ENCODE measurements at regions not wholly inside any gene's neighbourhood (a gene's known extent, or its start where the extent isn't known, plus 50 kb on each side); places are given as distances from the start of the nearest gene placed in this dataset.

DNA sequence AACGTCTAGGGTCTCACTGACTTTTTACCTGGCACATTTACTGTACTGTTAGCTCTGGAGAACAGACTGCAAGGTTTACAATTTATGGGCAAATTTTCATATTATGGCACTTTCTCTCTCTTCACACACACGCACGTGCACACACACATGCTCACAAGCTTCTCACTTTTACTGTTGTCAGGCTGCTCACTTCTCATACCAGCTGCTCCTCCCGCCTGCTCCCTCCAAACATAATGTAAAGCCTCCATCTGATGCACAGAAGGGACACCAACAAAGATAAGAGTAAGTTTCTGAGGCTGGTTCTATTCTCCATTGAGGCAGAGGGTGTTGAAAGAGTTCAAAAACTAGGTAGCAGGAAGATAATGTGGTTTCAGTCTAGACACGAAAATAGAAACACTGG is 128.9 kb upstream of the DCLK2 start:
- H3K9me3 Mint-ChIP-seq: no peaks in the 10 kb centered on the region

DNA sequence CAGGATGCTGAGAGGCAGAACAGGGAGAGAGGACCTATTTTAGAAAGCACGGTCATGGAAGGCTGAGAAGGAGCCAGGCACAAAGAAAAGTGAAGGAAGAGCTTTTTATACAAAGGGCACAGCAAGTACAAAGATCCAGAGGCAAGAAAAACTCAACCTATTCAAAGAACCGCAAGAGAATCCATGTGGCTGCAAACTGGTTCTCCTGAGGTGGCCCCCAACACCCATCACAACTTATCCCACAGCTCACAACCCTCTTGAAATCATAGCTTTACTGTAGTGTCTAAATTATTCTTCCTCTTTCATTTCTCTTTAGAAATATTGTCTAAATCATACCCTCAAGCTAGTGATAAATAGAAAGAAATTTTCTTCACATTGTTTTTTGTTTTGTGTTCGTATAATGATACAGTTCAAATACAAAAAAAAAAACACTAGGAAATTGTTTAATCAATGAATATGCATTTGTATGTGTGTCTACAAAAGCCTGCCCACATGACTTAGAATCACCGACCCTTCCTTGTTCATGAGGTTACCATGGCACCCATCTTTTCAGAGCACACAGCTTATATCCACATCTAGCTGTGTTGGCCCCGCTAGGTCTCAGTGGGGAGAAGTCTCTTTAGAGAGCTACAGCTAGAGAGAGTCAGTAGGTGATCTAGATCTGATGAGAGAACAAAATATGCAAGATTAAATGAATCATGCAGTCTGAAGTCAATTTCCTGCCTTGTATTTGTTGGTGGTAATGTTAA is 126.9 kb upstream of the DCLK2 start:
- no peaks in the 10 kb centered on the region for H3K36me3 Mint-ChIP-seq
- TF ChIP-seq, protein P1, sequence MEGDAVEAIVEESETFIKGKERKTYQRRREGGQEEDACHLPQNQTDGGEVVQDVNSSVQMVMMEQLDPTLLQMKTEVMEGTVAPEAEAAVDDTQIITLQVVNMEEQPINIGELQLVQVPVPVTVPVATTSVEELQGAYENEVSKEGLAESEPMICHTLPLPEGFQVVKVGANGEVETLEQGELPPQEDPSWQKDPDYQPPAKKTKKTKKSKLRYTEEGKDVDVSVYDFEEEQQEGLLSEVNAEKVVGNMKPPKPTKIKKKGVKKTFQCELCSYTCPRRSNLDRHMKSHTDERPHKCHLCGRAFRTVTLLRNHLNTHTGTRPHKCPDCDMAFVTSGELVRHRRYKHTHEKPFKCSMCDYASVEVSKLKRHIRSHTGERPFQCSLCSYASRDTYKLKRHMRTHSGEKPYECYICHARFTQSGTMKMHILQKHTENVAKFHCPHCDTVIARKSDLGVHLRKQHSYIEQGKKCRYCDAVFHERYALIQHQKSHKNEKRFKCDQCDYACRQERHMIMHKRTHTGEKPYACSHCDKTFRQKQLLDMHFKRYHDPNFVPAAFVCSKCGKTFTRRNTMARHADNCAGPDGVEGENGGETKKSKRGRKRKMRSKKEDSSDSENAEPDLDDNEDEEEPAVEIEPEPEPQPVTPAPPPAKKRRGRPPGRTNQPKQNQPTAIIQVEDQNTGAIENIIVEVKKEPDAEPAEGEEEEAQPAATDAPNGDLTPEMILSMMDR (conservative IDR thresholded peaks at IDR 0.05): no peak
- H3K9me3 Mint-ChIP-seq: no peaks in the 10 kb centered on the region
- H3K27ac Mint-ChIP-seq: no peak overlapping the region
- DNase-seq (ENCODE audit: extremely low spot score, unreplicated experiment): no peak
- no peak overlapping the region for H3K4me3 Mint-ChIP-seq
- no peaks in the 10 kb centered on the region for H3K27me3 Mint-ChIP-seq
- no peaks in the 10 kb centered on the region for H3K4me1 Mint-ChIP-seq (ENCODE audit: unreplicated experiment)

More for the DNA sequence above, 128.9 kb upstream of the DCLK2 start:
- DNase-seq (ENCODE audit: extremely low spot score, unreplicated experiment): no peak
- H3K4me1 Mint-ChIP-seq (ENCODE audit: unreplicated experiment): no peaks in the 10 kb centered on the region
- H3K36me3 Mint-ChIP-seq: no peaks in the 10 kb centered on the region
- no peak overlapping the region for H3K27ac Mint-ChIP-seq
- TF ChIP-seq, protein P1 (conservative IDR thresholded peaks at IDR 0.05): no peak
- H3K4me3 Mint-ChIP-seq: no peak overlapping the region
- H3K27me3 Mint-ChIP-seq: no peaks in the 10 kb centered on the region

- Mint-ChIP-seq H3K4me1 (ENCODE audit: unreplicated experiment) (no peaks in the 10 kb centered on the region), H3K4me3 (no peak overlapping the region), H3K27ac (no peak overlapping the region), H3K27me3 (no peaks in the 10 kb centered on the region), H3K9me3 (no peaks in the 10 kb centered on the region), H3K36me3 (no peaks in the 10 kb centered on the region)
- TF ChIP-seq, protein P1 (conservative IDR thresholded peaks at IDR 0.05): no peak
- DNase-seq (ENCODE audit: extremely low spot score, unreplicated experiment): no peak
Observed at GRCh38 chr4:149952101-149952500, 126.1 kb upstream of the DCLK2 start.

- Mint-ChIP-seq H3K4me1 (ENCODE audit: unreplicated experiment) (no peaks in the 10 kb centered on the region), H3K36me3 (no peaks in the 10 kb centered on the region), H3K9me3 (no peaks in the 10 kb centered on the region), H3K27ac (no peak overlapping the region), H3K4me3 (no peak overlapping the region), H3K27me3 (no peaks in the 10 kb centered on the region)
- TF ChIP-seq, protein P1 (conservative IDR thresholded peaks at IDR 0.05): no peak
- DNase-seq (ENCODE audit: extremely low spot score, unreplicated experiment): no peak
Observed at GRCh38 chr4:149952716-149953115, 125.5 kb upstream of the DCLK2 start.

DNA sequence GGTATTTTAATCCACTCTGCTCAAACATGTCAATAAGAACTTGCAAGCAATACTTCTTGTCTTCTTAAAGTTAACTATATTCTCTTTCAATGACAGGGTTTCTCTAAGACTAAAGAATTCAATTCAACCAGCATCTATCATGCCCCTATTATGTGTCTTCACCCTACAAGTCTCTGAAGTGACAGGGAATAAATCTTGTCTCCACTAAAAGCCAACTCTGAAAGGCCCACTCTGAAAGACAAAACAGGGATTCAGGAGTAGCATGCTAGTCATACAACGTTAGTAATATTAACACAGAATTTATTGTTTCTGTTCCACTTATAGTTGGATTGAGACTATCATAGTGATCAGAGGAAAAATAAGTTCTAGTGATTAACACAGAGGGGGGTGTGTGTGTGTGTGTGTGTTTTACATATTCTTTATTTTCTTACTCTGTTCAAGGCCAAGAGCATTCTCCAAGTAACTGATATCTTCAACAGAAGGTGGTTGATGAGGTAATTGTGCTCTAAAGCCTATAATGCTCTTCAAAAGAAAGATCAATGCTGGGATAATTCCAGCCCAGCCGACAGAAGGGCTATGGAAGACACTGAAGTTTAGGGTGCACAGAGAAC is 122.4 kb upstream of the DCLK2 start:
- TF ChIP-seq, protein P1 (conservative IDR thresholded peaks at IDR 0.05): no peak
- H3K36me3 Mint-ChIP-seq: no peaks in the 10 kb centered on the region
- H3K4me1 Mint-ChIP-seq (ENCODE audit: unreplicated experiment): no peaks in the 10 kb centered on the region
- H3K9me3 Mint-ChIP-seq: no peaks in the 10 kb centered on the region
- DNase-seq (ENCODE audit: extremely low spot score, unreplicated experiment): no peak
- no peak overlapping the region for H3K4me3 Mint-ChIP-seq
- H3K27ac Mint-ChIP-seq: no peak overlapping the region
- no peaks in the 10 kb centered on the region for H3K27me3 Mint-ChIP-seq

Data from type B pancreatic cell (in vitro differentiated cells).